CD4-positive, alpha-beta T cell treated with Interleukin-1 beta for 1 hour (primary cell): ENCODE measurements at regions not wholly inside any gene's neighbourhood (a gene's known extent, or its start where the extent isn't known, plus 50 kb on each side); places are given as distances from the start of the nearest gene placed in this dataset.

Source experiments
- DNase-seq, 2 donors: peaks; one replicate each; pipeline ENCODE4 v3.0.0-alpha.2; 2020 to 2022

- no peak for DNase-seq
Observed at GRCh38 chr5:52419357-52419756, 368.4 kb upstream of the ITGA1 start.

GRCh38 chr5:52427615-52428014, 360.1 kb upstream of the ITGA1 start:
- DNase-seq: no peak

- no peak for DNase-seq
Observed at GRCh38 chr5:52428977-52429489, 358.7 kb upstream of the ITGA1 start.

- no peak for DNase-seq
Observed at GRCh38 chr5:52441768-52442167, 345.9 kb upstream of the ITGA1 start.

GRCh38 chr5:52443187-52443586, 344.5 kb upstream of the ITGA1 start:
- DNase-seq: no peak

GRCh38 chr5:52448111-52448510, 339.6 kb upstream of the ITGA1 start:
- DNase-seq: no peak

- DNase-seq: no peak
Observed at GRCh38 chr5:52449516-52449915, 338.2 kb upstream of the ITGA1 start.

GRCh38 chr5:52452098-52452497, 335.6 kb upstream of the ITGA1 start:
- DNase-seq: no peak

- no peak for DNase-seq
Observed at GRCh38 chr5:52453176-52453575, 334.5 kb upstream of the ITGA1 start.

- DNase-seq: no peak
Observed at GRCh38 chr5:52455920-52456319, 331.8 kb upstream of the ITGA1 start.

GRCh38 chr5:52457810-52458209, 329.9 kb upstream of the ITGA1 start:
- no peak for DNase-seq

GRCh38 chr5:52466113-52466512, 321.6 kb upstream of the ITGA1 start:
- DNase-seq: no peak

GRCh38 chr5:52466749-52467520, 320.8 kb upstream of the ITGA1 start:
- no peak for DNase-seq

GRCh38 chr5:52468976-52469375, 318.7 kb upstream of the ITGA1 start:
- DNase-seq: no peak

GRCh38 chr5:52469420-52469819, 318.3 kb upstream of the ITGA1 start:
- DNase-seq: peak in 1 of 2 donors; percentile 46

- DNase-seq: peak in 1 of 2 donors; percentile 4
Observed at GRCh38 chr5:52469835-52470234, 317.9 kb upstream of the ITGA1 start.

GRCh38 chr5:52476346-52476745, 311.4 kb upstream of the ITGA1 start:
- no peak for DNase-seq

- no peak for DNase-seq
Observed at GRCh38 chr5:52481201-52481600, 306.5 kb upstream of the ITGA1 start.

GRCh38 chr5:52481851-52482250, 305.9 kb upstream of the ITGA1 start:
- no peak for DNase-seq

GRCh38 chr5:52491071-52491787, 296.5 kb upstream of the ITGA1 start:
- no peak for DNase-seq

GRCh38 chr5:52491818-52492217, 295.9 kb upstream of the ITGA1 start:
- no peak for DNase-seq

GRCh38 chr5:52497133-52497693, 290.5 kb upstream of the ITGA1 start:
- no peak for DNase-seq

GRCh38 chr5:52498607-52499006, 289.1 kb upstream of the ITGA1 start:
- DNase-seq: no peak

GRCh38 chr5:52502460-52502999, 285.2 kb upstream of the ITGA1 start:
- no peak for DNase-seq
